GM12878 (cell line): ENCODE measurements at regions not wholly inside any gene's neighbourhood (a gene's known extent, or its start where the extent isn't known, plus 50 kb on each side); places are given as distances from the start of the nearest gene placed in this dataset.

Experiments used
- EP300 ChIP-seq, 2 experiments: fragments of 150-350 bp in 1 of 2; IDR thresholded peaks; 2 replicates each; pipeline ENCODE4 v1.6.1; 2011 to 2012; ENCODE audit warnings: low read depth in 2 of 2, low read length in 2 of 2, borderline replicate concordance in 1 of 2, improper control_type of control experiment in 1 of 2, inconsistent platforms in 1 of 2; ENCODE audit not compliant: control insufficient read depth in 1 of 2
- FOXM1 ChIP-seq: IDR thresholded peaks from 2 replicates; pipeline ENCODE4 v1.6.1; 2012; ENCODE audit warnings: low read depth, mild to moderate bottlenecking, inconsistent platforms, low read length, moderate library complexity
- SP1 ChIP-seq: IDR thresholded peaks from one replicate; pipeline ENCODE4 v1.6.1; 2011; ENCODE audit warnings: low read depth, low read length
- USF1 ChIP-seq: IDR thresholded peaks from 2 replicates; pipeline ENCODE4 v1.6.1; 2011; ENCODE audit warnings: borderline replicate concordance, low read depth, mild to moderate bottlenecking, moderate library complexity, mixed read lengths, low read length; ENCODE audit not compliant: insufficient read depth; ENCODE audit errors: extremely low read length
- ZSCAN29 ChIP-seq: fragments of 450-650 bp; IDR thresholded peaks from 2 replicates; pipeline ENCODE4 v1.6.1; 2017; ENCODE audit warnings: mild to moderate bottlenecking, moderate library complexity

GRCh38 chr2:79383681-79384080, 129.2 kb upstream of the CTNNA2 start:
- TF ChIP-seq FOXM1: no peak
- no peak for TF ChIP-seq EP300 (IDR thresholded peaks at IDR 0.05; ENCODE audit: borderline replicate concordance in 1 of 2, control insufficient read depth in 1 of 2, low read depth in 2 of 2, low read length in 2 of 2)
- no peak for TF ChIP-seq USF1
- no peak for TF ChIP-seq SP1
- no peak for TF ChIP-seq ZSCAN29
